Prostate gland (tissue), 2 donors: ENCODE measurements at regions not wholly inside any gene's neighbourhood (a gene's known extent, or its start where the extent isn't known, plus 50 kb on each side); places are given as distances from the start of the nearest gene placed in this dataset.

Source experiments
- POLR2A ChIP-seq: fragments of 450-650 bp; IDR thresholded peaks from one replicate; pipeline ENCODE4 v1.6.1; 2016; ENCODE audit warnings: antibody characterized with exemption, mild to moderate bottlenecking
- TF ChIP-seq, protein P1 (sequence below), 4 experiments: fragments of 200-600 bp in 2 of 4; fragments of 450-650 bp in 2 of 4; sonication (generic) in 2 of 4; IDR thresholded peaks; 1 replicate in 3 of 4; 2 replicates in 1 of 4; pipeline ENCODE4 v1.5.1; 2016 to 2019; ENCODE audit warnings: antibody characterized with exemption in 4 of 4, mild to moderate bottlenecking in 2 of 4, moderate library complexity in 2 of 4

GRCh38 chr6:113654396-113654795 lies 202.7 kb upstream of the MARCKS start:
- TF ChIP-seq, protein P1, sequence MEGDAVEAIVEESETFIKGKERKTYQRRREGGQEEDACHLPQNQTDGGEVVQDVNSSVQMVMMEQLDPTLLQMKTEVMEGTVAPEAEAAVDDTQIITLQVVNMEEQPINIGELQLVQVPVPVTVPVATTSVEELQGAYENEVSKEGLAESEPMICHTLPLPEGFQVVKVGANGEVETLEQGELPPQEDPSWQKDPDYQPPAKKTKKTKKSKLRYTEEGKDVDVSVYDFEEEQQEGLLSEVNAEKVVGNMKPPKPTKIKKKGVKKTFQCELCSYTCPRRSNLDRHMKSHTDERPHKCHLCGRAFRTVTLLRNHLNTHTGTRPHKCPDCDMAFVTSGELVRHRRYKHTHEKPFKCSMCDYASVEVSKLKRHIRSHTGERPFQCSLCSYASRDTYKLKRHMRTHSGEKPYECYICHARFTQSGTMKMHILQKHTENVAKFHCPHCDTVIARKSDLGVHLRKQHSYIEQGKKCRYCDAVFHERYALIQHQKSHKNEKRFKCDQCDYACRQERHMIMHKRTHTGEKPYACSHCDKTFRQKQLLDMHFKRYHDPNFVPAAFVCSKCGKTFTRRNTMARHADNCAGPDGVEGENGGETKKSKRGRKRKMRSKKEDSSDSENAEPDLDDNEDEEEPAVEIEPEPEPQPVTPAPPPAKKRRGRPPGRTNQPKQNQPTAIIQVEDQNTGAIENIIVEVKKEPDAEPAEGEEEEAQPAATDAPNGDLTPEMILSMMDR (IDR thresholded peaks at IDR 0.05): no peak
- TF ChIP-seq POLR2A: peak; percentile 30
